Trophoblast cell (in vitro differentiated cells and primary cell): ENCODE measurements at regions not wholly inside any gene's neighbourhood (a gene's known extent, or its start where the extent isn't known, plus 50 kb on each side); places are given as distances from the start of the nearest gene placed in this dataset.
"Not testable (repeated sequence)": the region's sequence is repeated elsewhere in the genome, so short reads cannot be mapped to it uniquely, and the experiment has no call there.

Experiments used
- DNase-seq, 2 donors: peaks; one replicate each; pipeline ENCODE4 v3.0.0-alpha.2; 2016
- H2AFZ ChIP-seq: 2 replicates; pipeline ENCODE4 v1.6.1; 2013; ENCODE audit warnings: low read length, moderate library complexity, mild to moderate bottlenecking; ENCODE audit not compliant: insufficient read depth, poor library complexity
- H2AK5ac ChIP-seq: 2 replicates; pipeline ENCODE4 v1.6.1; 2013; ENCODE audit warnings: mild to moderate bottlenecking, low read length
- H2BK120ac ChIP-seq: 2 replicates; pipeline ENCODE4 v1.6.1; 2013; ENCODE audit warnings: low read length, mild to moderate bottlenecking, moderate library complexity; ENCODE audit not compliant: insufficient read depth, poor library complexity
- H2BK12ac ChIP-seq: 2 replicates; pipeline ENCODE4 v1.6.1; 2013; ENCODE audit warnings: mild to moderate bottlenecking, low read length, moderate library complexity
- H2BK5ac ChIP-seq: 2 replicates; pipeline ENCODE4 v1.6.1; 2013; ENCODE audit warnings: low read length, low read depth, moderate library complexity, mild to moderate bottlenecking; ENCODE audit not compliant: poor library complexity
- H3K14ac ChIP-seq: 2 replicates; pipeline ENCODE4 v1.6.1; 2013; ENCODE audit warnings: mild to moderate bottlenecking, low read length
- H3K18ac ChIP-seq: 2 replicates; pipeline ENCODE4 v1.6.1; 2013; ENCODE audit warnings: mild to moderate bottlenecking, low read length
- H3K23ac ChIP-seq: 2 replicates; pipeline ENCODE4 v1.6.1; 2013; ENCODE audit warnings: low read length
- H3K27ac ChIP-seq: 2 replicates; pipeline ENCODE4 v1.5.1; 2013; ENCODE audit warnings: low read depth, mild to moderate bottlenecking, inconsistent platforms, low read length, moderate library complexity
- H3K27me3 ChIP-seq: 2 replicates; pipeline ENCODE4 v1.6.1; 2013; ENCODE audit warnings: inconsistent platforms, mild to moderate bottlenecking, low read length, moderate library complexity; ENCODE audit not compliant: insufficient read depth
- H3K36me3 ChIP-seq, 2 experiments: 1 replicate in 1 of 2; 2 replicates in 1 of 2; pipeline ENCODE4 v1.6.1; 2013; ENCODE audit warnings: low read length in 2 of 2, mild to moderate bottlenecking in 2 of 2, moderate library complexity in 1 of 2; ENCODE audit not compliant: insufficient read depth in 2 of 2, control insufficient read depth in 1 of 2
- H3K4ac ChIP-seq: 2 replicates; pipeline ENCODE4 v1.6.1; 2013; ENCODE audit warnings: low read depth, mild to moderate bottlenecking, low read length, moderate library complexity
- H3K4me1 ChIP-seq, 2 experiments: 1 replicate in 1 of 2; 2 replicates in 1 of 2; pipeline ENCODE4 v1.6.1; 2013; ENCODE audit warnings: low read length in 2 of 2, mild to moderate bottlenecking in 2 of 2, moderate library complexity in 1 of 2; ENCODE audit not compliant: insufficient read depth in 2 of 2, control insufficient read depth in 1 of 2
- H3K4me2 ChIP-seq: 2 replicates; pipeline ENCODE4 v1.6.1; 2013; ENCODE audit warnings: inconsistent platforms, mild to moderate bottlenecking, low read length, moderate library complexity
- H3K4me3 ChIP-seq: 2 replicates; pipeline ENCODE4 v1.5.1; 2013; ENCODE audit warnings: mild to moderate bottlenecking, low read depth, low read length, inconsistent platforms
- H3K79me1 ChIP-seq: one replicate; pipeline ENCODE4 v1.6.1; 2013; ENCODE audit warnings: low read length
- H3K79me2 ChIP-seq: 2 replicates; pipeline ENCODE4 v1.6.1; 2013; ENCODE audit warnings: low read length, mild to moderate bottlenecking; ENCODE audit not compliant: control insufficient read depth, insufficient read depth, poor library complexity
- H3K9ac ChIP-seq: 2 replicates; pipeline ENCODE4 v1.6.1; 2013; ENCODE audit warnings: mild to moderate bottlenecking, low read length
- H3K9me3 ChIP-seq: 2 replicates; pipeline ENCODE4 v1.6.1; 2013; ENCODE audit warnings: low read depth, mild to moderate bottlenecking, control low read depth, inconsistent platforms, low read length; ENCODE audit not compliant: insufficient read depth
- H4K12ac ChIP-seq: 2 replicates; pipeline ENCODE4 v1.6.1; 2013; ENCODE audit warnings: low read depth, mild to moderate bottlenecking, low read length, moderate library complexity
- H4K8ac ChIP-seq: 2 replicates; pipeline ENCODE4 v1.6.1; 2013; ENCODE audit warnings: low read depth, mild to moderate bottlenecking, low read length, moderate library complexity
- H4K91ac ChIP-seq: one replicate; pipeline ENCODE4 v1.6.1; 2013; ENCODE audit warnings: low read depth, mild to moderate bottlenecking, low read length, moderate library complexity
- whole genome bisulfite sequencing: extraction: QIAGEN DNeasy Blood & Tissue Kit; methylation state at CpG from one replicate; pipeline ENCODE4 v1.1.7; 2013; ENCODE audit warnings: missing lambda C conversion rate; ENCODE audit not compliant: insufficient read length, insufficient coverage; ENCODE audit errors: extremely low coverage; 5-methylcytosine and 5-hydroxymethylcytosine counted together

DNA sequence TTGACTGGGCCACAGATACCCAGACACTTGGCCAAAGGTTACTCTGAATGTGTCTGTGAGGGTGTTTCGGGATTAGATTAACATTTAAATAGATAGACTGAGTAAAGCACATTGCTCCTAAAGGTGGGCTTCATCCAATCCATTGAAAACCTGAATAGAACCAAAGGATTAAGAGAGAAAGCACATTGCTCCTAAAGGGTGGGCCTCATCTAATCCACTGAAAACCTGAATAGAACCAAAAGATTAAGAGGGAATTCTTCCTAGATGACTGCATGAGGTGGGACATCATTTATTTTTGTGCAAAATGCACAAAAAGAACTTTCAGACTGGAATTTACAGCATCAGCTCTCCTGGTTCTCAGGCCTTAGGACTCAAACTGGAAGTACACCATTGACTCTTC, 351.2 kb upstream of the PCDH10 start:
- Histone ChIP-seq H2BK5ac (no peak overlapping the region), H3K4me3 (no peak overlapping the region), H3K36me3 (no peaks in the 10 kb centered on the region), H3K4ac (no peak overlapping the region), H3K9ac (no peak overlapping the region), H4K8ac (no peak overlapping the region), H3K27me3 (no peaks in the 10 kb centered on the region), H2BK120ac (no peak overlapping the region), H3K14ac (no peak overlapping the region), H2AFZ (no peak overlapping the region), H3K4me2 (no peak overlapping the region), H3K9me3 (no peaks in the 10 kb centered on the region), H4K12ac (no peak overlapping the region), H4K91ac (no peak overlapping the region), H3K27ac (no peak overlapping the region), H2AK5ac (no peak overlapping the region), H3K79me2 (no peaks in the 10 kb centered on the region), H3K23ac (no peak overlapping the region), H3K18ac (no peak overlapping the region), H3K4me1 (no peaks in the 10 kb centered on the region), H3K79me1 (no peaks in the 10 kb centered on the region), H2BK12ac (no peak overlapping the region)
- WGBS, result no CpG with 5 or more reads among the region's 1 CpG
- DNase-seq, result no peak

DNA sequence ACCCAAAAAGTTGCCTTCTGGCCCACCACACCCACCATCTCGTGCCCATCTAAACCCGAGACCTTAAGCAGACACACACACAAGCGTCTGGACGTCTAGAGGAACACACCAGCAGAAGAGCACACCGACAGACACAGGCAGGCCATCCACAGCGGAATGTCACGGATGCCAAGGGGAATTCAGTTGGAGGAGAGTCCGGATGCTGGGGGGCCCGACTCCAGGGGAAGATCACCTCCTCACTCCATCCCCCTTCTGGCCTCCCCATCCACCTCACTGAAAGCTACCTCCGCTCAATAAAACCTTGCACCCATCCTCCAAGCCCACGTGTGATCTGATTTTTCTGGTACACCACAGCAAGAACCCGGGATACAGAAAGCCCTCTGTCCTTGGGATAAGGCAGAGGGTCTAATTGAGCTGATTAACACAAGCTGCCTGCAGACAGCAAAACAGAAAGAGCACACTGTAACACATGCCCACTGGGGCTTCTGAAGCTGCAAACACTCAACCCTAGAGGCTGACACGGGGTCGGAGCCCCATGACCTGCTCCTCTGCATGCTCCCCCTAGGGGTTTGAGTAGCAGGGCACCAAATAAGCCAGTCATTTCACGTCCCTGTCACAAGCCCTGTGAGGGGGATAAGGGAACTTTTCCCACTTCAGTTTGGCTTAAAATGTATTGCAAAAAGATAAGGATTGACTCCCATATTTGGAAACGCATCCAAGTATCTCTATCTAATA, 339.6 kb upstream of the PCDH10 start:
- H3K18ac ChIP-seq, result no peak overlapping the region
- no peak for DNase-seq
- H4K91ac ChIP-seq, result no peak overlapping the region
- no peaks in the 10 kb centered on the region for H3K9me3 ChIP-seq
- H3K4me1 ChIP-seq, result no peaks in the 10 kb centered on the region
- no peak overlapping the region for H2BK120ac ChIP-seq
- H2AFZ ChIP-seq, result no peak overlapping the region
- no peak overlapping the region for H3K9ac ChIP-seq
- H3K23ac ChIP-seq, result no peak overlapping the region
- no peaks in the 10 kb centered on the region for H3K27me3 ChIP-seq
- H2BK5ac ChIP-seq, result no peak overlapping the region
- H3K36me3 ChIP-seq, result no peaks in the 10 kb centered on the region
- no peaks in the 10 kb centered on the region for H3K79me1 ChIP-seq
- no peak overlapping the region for H2AK5ac ChIP-seq
- H2BK12ac ChIP-seq, result no peak overlapping the region
- no peak overlapping the region for H4K8ac ChIP-seq
- H3K27ac ChIP-seq, result no peak overlapping the region
- no peak overlapping the region for H3K4me2 ChIP-seq
- H3K79me2 ChIP-seq, result no peaks in the 10 kb centered on the region
- no peak overlapping the region for H3K4ac ChIP-seq
- H3K14ac ChIP-seq, result no peak overlapping the region
- no peak overlapping the region for H3K4me3 ChIP-seq
- H4K12ac ChIP-seq, result no peak overlapping the region
- WGBS, result no CpG with 5 or more reads among the region's 16 CpGs

GRCh38 chr4:132813061-132813460, 336.0 kb upstream of the PCDH10 start:
- H2BK12ac ChIP-seq, H3K4ac ChIP-seq, H3K4me1 ChIP-seq, H4K91ac ChIP-seq, H3K79me1 ChIP-seq, H3K9ac ChIP-seq, H3K9me3 ChIP-seq, H4K12ac ChIP-seq, H3K36me3 ChIP-seq, H2BK5ac ChIP-seq, H3K4me2 ChIP-seq, H3K79me2 ChIP-seq, H3K23ac ChIP-seq, H3K18ac ChIP-seq, DNase-seq, H2BK120ac ChIP-seq, H2AK5ac ChIP-seq, H3K27me3 ChIP-seq, H2AFZ ChIP-seq, H3K27ac ChIP-seq, H3K4me3 ChIP-seq, H4K8ac ChIP-seq, H3K14ac ChIP-seq: not testable (repeated sequence)
- WGBS, result no CpG with 5 or more reads among the region's 2 CpGs

DNA sequence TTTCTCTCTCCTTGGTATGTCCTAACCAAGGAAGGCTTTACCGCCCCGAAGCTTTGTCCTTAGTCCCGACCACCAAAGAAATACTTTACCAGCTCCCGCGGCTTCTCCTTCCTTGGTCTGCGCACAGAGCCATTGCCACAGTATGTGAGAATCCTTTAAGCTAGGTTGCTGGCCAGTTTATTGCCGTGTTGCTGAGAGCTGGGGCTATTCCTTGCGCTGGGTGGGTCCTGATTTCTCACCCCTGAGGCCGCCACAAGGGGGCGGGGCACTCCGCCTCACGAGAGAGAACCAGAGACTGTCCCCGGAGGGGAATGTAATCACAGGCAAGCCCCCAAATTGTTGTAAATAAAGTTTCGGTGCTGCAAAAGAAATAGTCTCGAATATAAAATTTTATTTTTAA, 331.0 kb upstream of the PCDH10 start:
- Histone ChIP-seq H3K79me2 (no peaks in the 10 kb centered on the region), H3K23ac (no peak overlapping the region), H2AK5ac (no peak overlapping the region), H4K91ac (no peak overlapping the region), H2BK12ac (no peak overlapping the region), H3K4ac (no peak overlapping the region), H4K8ac (no peak overlapping the region), H3K9me3 (no peaks in the 10 kb centered on the region), H3K79me1 (no peaks in the 10 kb centered on the region), H3K14ac (no peak overlapping the region), H3K4me3 (no peak overlapping the region), H3K4me2 (no peak overlapping the region), H3K9ac (no peak overlapping the region), H2BK5ac (no peak overlapping the region), H3K27me3 (no peaks in the 10 kb centered on the region), H2BK120ac (no peak overlapping the region), H2AFZ (no peak overlapping the region), H3K18ac (no peak overlapping the region), H4K12ac (no peak overlapping the region), H3K27ac (no peak overlapping the region), H3K36me3 (no peaks in the 10 kb centered on the region), H3K4me1 (no peaks in the 10 kb centered on the region)
- DNase-seq, result peak in 1 of 2 donors; percentile 1
- WGBS, result no CpG with 5 or more reads among the region's 15 CpGs
